ENCODE measurements at regions not wholly inside any gene's neighbourhood (a gene's known extent, or its start where the extent isn't known, plus 50 kb on each side); places are given as distances from the start of the nearest gene placed in this dataset.
"Not testable (repeated sequence)": the region's sequence is repeated elsewhere in the genome, so short reads cannot be mapped to it uniquely, and the experiment has no call there.

DNA sequence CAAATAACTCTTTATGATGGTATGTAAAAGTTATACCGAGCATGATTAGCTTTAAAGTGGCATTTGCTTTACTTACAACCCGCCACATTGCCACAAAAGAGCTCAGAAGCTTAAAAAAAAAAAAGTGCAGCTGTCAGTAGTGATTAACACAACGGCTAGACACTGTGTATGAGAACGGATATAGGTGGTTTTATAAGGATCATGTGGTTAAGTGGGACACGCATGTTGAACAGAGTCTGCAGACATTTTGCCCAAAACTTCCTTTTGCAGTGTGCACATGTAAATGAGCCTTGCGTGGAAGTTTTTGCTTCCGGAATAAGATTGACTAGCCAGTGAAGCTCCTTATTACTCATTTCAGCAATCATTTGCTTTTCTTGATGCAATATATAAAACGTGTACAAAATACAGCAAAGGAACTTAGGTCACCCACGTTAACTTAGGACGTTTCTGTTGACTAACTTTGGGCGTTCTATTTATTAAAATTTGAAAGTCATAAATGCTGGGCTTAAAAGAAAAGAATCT lies 58.7 kb upstream of the RGS1 start:
- no peak for DNase-seq (ENCODE audit: extremely low spot score)
- Histone ChIP-seq H3K9me3 (no peaks in the 10 kb centered on the region), H3K27ac (replicated peaks in 1 of 4) (peak overlapping the region; percentile 34 to 78 (median 61)), H3K27me3 (no peaks in the 10 kb centered on the region), H3K36me3 (no peaks in the 10 kb centered on the region), H3K4me3 (no peak overlapping the region), H3K4me1 (peaks cover 0 to 52% (median 39%) of the 10 kb centered on the region in 4 donors)
- intact Hi-C loops (cut with DNase I): no loop called here
- TF ChIP-seq, protein P1, sequence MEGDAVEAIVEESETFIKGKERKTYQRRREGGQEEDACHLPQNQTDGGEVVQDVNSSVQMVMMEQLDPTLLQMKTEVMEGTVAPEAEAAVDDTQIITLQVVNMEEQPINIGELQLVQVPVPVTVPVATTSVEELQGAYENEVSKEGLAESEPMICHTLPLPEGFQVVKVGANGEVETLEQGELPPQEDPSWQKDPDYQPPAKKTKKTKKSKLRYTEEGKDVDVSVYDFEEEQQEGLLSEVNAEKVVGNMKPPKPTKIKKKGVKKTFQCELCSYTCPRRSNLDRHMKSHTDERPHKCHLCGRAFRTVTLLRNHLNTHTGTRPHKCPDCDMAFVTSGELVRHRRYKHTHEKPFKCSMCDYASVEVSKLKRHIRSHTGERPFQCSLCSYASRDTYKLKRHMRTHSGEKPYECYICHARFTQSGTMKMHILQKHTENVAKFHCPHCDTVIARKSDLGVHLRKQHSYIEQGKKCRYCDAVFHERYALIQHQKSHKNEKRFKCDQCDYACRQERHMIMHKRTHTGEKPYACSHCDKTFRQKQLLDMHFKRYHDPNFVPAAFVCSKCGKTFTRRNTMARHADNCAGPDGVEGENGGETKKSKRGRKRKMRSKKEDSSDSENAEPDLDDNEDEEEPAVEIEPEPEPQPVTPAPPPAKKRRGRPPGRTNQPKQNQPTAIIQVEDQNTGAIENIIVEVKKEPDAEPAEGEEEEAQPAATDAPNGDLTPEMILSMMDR (IDR thresholded peaks at IDR 0.05): no peak
- TF ChIP-seq POLR2AphosphoS5 (IDR thresholded peaks at IDR 0.05): peak; percentile 21 to 36
- WGBS: 45% methylated on average over 11 of the region's 11 CpGs

DNA sequence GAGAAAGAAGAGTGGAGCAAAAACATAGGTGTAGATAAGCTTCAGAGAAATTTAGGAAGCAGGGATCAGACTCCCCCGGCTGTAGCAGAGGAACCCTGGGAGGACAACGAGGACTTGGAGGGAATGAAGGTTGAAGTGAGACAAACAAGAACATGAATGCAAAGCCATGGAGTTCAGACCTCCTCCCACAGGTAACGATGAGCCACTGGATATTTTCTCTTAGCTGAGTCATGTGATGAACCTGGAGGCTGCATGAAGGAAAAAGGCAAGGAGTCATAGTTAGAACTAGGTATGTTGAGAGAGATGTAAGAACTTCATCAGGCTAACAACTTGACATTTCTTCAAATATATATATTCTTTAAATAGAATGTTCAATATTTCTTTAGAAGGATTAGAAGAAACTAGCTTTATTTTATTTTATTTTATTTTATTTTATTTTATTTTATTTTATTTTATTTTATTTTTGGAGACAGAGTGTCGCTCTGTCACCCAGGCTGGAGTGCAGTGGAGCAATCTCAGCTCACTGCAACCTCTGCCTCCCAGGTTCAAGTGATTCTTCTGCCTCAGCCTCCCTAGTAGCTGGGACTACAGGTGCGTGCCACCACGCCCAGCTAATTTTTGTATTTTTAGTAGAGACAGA lies 57.7 kb upstream of the RGS1 start:
- H3K4me3 ChIP-seq; H3K27me3 ChIP-seq; intact Hi-C loops (cut with DNase I); DNase-seq (ENCODE audit: extremely low spot score); H3K9me3 ChIP-seq; H3K36me3 ChIP-seq: not testable (repeated sequence)
- Histone ChIP-seq H3K27ac (replicated peaks in 1 of 4) (peak overlapping the region in 2 of 4 donors; percentile 74 to 78), H3K4me1 (peaks cover 0 to 45% (median 30%) of the 10 kb centered on the region in 4 donors)
- 86% methylated on average over 6 of the region's 6 CpGs for WGBS

DNA sequence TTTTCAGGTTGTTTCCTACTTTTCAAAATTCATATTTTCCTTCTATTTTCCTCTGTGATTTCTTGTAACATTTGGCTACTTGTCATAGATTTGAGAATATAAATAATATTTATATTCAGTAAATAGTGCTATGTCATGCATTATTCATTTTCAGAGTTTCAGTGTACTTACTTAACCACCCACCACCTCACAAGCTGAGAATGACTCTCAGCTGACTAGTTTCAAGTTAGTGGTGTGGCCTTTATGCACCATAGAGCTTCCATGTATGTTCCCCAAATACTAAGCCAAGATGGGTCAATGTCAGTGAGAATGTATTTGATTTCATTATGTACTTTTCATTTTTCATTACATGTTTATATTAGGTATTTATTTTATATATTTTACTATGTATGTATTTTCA lies 56.9 kb upstream of the RGS1 start:
- TF ChIP-seq EP300 (IDR thresholded peaks at IDR 0.05): no peak
- no peak for TF ChIP-seq POLR2AphosphoS5 (IDR thresholded peaks at IDR 0.05)
- TF ChIP-seq POLR2A (IDR thresholded peaks at IDR 0.05; ENCODE audit: low read depth): no peak
- TF ChIP-seq, protein P1 (IDR thresholded peaks at IDR 0.05): no peak
- no peaks in the 10 kb centered on the region for H3K36me3 ChIP-seq
- H3K27me3 ChIP-seq: no peaks in the 10 kb centered on the region
- no peaks in the 10 kb centered on the region for H3K9me3 ChIP-seq
- H3K4me3 ChIP-seq: no peak overlapping the region
- no peak for DNase-seq (ENCODE audit: extremely low spot score)
- intact Hi-C loops (cut with DNase I): no loop called here
- H3K4me1 ChIP-seq: peaks cover under 1 to 46% (median 30%) of the 10 kb centered on the region in 4 donors
- H3K27ac ChIP-seq (replicated peaks in 1 of 4): no peak overlapping the region

DNA sequence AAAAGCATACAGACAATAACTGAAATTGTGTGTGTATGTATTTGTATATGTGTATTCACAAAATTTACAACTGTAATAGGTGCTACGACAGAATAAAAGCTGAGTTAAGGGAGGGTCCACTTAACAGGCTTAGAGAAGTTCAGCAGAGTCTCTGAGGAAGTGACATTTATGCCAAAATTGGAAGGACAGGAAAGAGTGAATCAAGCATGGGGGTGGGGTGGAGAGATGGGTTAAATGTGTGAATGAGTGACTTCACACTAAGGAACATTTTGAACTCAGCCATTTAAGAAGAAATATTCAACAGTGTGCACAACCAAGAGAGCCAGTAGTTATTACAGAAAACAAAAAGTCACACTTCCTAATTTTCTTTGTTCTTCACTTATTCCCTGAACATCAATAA lies 53.8 kb upstream of the RGS1 start:
- no peaks in the 10 kb centered on the region for H3K27me3 ChIP-seq
- H3K27ac ChIP-seq (replicated peaks in 1 of 4): peak overlapping the region in 3 of 4 donors; percentile 60 to 81 (median 76)
- no peak for DNase-seq (ENCODE audit: extremely low spot score)
- H3K36me3 ChIP-seq: no peaks in the 10 kb centered on the region
- no peaks in the 10 kb centered on the region for H3K9me3 ChIP-seq
- H3K4me1 ChIP-seq: peaks cover 9 to 41% (median 28%) of the 10 kb centered on the region in 4 donors
- WGBS: 77% methylated on average over 1 of the region's 1 CpG
- TF ChIP-seq, protein P1 (IDR thresholded peaks at IDR 0.05): no peak
- TF ChIP-seq POLR2AphosphoS5 (IDR thresholded peaks at IDR 0.05) (no peak), POLR2A (IDR thresholded peaks at IDR 0.05; ENCODE audit: low read depth) (no peak), EP300 (IDR thresholded peaks at IDR 0.05) (no peak)
- intact Hi-C loops (cut with DNase I): no loop called here
- no peak overlapping the region for H3K4me3 ChIP-seq

DNA sequence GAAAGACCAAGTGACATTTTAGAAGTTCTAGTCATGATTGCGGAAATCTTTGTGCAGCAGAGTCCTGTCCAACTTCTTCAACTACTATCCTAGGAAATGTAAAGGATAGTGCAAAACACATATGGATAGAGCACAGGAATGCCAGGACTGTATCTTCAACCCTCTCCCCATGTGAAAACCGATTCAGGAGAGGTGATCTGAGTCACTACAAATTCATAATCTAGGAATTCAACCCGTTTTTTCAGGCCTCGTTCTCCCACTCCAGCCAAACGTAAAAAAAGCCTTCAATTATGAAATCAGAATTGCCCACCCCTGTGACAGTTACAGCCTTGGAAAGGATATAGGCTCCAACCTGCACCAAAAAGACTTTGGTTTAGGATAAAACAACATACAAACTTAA lies 52.9 kb upstream of the RGS1 start:
- H3K36me3 ChIP-seq: no peaks in the 10 kb centered on the region
- H3K27me3 ChIP-seq: no peaks in the 10 kb centered on the region
- WGBS: 89% methylated on average over 5 of the region's 5 CpGs
- DNase-seq (ENCODE audit: extremely low spot score): no peak
- peak overlapping the region; percentile 60 to 81 (median 70) for H3K27ac ChIP-seq (replicated peaks in 1 of 4)
- intact Hi-C loops (cut with DNase I): no loop called here
- no peak overlapping the region for H3K4me3 ChIP-seq
- TF ChIP-seq POLR2A (IDR thresholded peaks at IDR 0.05; ENCODE audit: low read depth): no peak
- TF ChIP-seq, protein P1 (IDR thresholded peaks at IDR 0.05): no peak
- no peak for TF ChIP-seq EP300 (IDR thresholded peaks at IDR 0.05)
- no peak for TF ChIP-seq POLR2AphosphoS5 (IDR thresholded peaks at IDR 0.05)
- peaks cover 9 to 33% (median 26%) of the 10 kb centered on the region in 4 donors for H3K4me1 ChIP-seq
- no peaks in the 10 kb centered on the region for H3K9me3 ChIP-seq
